ENCODE measurements at regions not wholly inside any gene's neighbourhood (a gene's known extent, or its start where the extent isn't known, plus 50 kb on each side); places are given as distances from the start of the nearest gene placed in this dataset.
"Not testable (repeated sequence)": the region's sequence is repeated elsewhere in the genome, so short reads cannot be mapped to it uniquely, and the experiment has no call there.

- no peak for DNase-seq
Measured at GRCh38 chr5:142221091-142221860, 103.5 kb downstream of the SPRY4 start.

- no peak for DNase-seq
Measured at GRCh38 chr5:142219146-142219545, 105.7 kb downstream of the SPRY4 start.

- no peak for DNase-seq
Measured at GRCh38 chr5:142216931-142217330, 107.9 kb downstream of the SPRY4 start.

- no peak for DNase-seq
Measured at GRCh38 chr5:142215915-142216681, 107.5 kb downstream of the NDFIP1 start.

GRCh38 chr5:142213077-142213476, 104.5 kb downstream of the NDFIP1 start:
- no peak for DNase-seq

GRCh38 chr5:142211918-142212317, 103.3 kb downstream of the NDFIP1 start:
- no peak for DNase-seq

GRCh38 chr5:142210864-142211412, 102.4 kb downstream of the NDFIP1 start:
- DNase-seq = no peak

- no peak for DNase-seq
Measured at GRCh38 chr5:142210011-142210410, 101.4 kb downstream of the NDFIP1 start.

GRCh38 chr5:142208777-142209312, 100.3 kb downstream of the NDFIP1 start:
- no peak for DNase-seq

GRCh38 chr5:142208244-142208643, 99.7 kb downstream of the NDFIP1 start:
- DNase-seq = not testable (repeated sequence)

- DNase-seq = no peak
Measured at GRCh38 chr5:142206801-142207200, 98.2 kb downstream of the NDFIP1 start.

GRCh38 chr5:142204219-142204618, 95.6 kb downstream of the NDFIP1 start:
- no peak for DNase-seq

Measured in T-helper 9 cell (primary cell).